ENCODE measurements at regions not wholly inside any gene's neighbourhood (a gene's known extent, or its start where the extent isn't known, plus 50 kb on each side); places are given as distances from the start of the nearest gene placed in this dataset.

GRCh38 chr14:57038689-57039088 is 228.4 kb upstream of the OTX2 start:
- TF ChIP-seq POLR2A (IDR thresholded peaks at IDR 0.05; ENCODE audit: low read length), result no peak
- no peak for TF ChIP-seq GATA1 (IDR thresholded peaks at IDR 0.05; ENCODE audit: low read depth, low read length)
